ENCODE measurements at regions not wholly inside any gene's neighbourhood (a gene's known extent, or its start where the extent isn't known, plus 50 kb on each side); places are given as distances from the start of the nearest gene placed in this dataset.

DNA sequence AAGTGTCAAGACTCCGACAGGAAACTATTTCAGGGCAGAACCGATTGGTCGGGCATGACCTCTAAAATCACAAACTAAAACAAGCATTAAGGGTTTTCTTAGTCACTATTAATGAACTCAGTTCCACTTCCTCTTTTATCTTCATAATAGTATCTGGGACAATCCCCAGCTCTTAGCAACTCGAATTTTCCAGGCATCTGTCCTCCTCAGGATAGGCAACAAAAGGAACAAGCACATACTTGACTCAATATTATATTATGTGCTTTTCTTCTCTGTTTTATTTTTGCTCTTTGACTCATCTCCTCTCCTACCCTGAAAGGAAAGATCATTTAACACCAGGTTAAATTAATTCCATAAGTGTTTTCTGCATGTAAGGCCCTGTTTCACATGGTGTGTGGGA lies 638.3 kb upstream of the TBX3 start:
- no peak for DNase-seq (ENCODE audit: low read depth)
- no peak overlapping the region for H3K4me3 ChIP-seq (ENCODE audit: low read depth, low read length)
- TF ChIP-seq, protein P1, sequence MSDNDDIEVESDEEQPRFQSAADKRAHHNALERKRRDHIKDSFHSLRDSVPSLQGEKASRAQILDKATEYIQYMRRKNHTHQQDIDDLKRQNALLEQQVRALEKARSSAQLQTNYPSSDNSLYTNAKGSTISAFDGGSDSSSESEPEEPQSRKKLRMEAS (IDR thresholded peaks at IDR 0.05; ENCODE audit: low read depth, low read length): no peak
- TF ChIP-seq MYC (IDR thresholded peaks at IDR 0.05; ENCODE audit: low read depth, low read length) (no peak), POLR2A (IDR thresholded peaks at IDR 0.05; ENCODE audit: extremely low read depth, insufficient read length) (no peak)
- TF ChIP-seq, protein P2, sequence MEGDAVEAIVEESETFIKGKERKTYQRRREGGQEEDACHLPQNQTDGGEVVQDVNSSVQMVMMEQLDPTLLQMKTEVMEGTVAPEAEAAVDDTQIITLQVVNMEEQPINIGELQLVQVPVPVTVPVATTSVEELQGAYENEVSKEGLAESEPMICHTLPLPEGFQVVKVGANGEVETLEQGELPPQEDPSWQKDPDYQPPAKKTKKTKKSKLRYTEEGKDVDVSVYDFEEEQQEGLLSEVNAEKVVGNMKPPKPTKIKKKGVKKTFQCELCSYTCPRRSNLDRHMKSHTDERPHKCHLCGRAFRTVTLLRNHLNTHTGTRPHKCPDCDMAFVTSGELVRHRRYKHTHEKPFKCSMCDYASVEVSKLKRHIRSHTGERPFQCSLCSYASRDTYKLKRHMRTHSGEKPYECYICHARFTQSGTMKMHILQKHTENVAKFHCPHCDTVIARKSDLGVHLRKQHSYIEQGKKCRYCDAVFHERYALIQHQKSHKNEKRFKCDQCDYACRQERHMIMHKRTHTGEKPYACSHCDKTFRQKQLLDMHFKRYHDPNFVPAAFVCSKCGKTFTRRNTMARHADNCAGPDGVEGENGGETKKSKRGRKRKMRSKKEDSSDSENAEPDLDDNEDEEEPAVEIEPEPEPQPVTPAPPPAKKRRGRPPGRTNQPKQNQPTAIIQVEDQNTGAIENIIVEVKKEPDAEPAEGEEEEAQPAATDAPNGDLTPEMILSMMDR (IDR thresholded peaks at IDR 0.05; ENCODE audit: low read depth, low read length): no peak

GRCh38 chr12:115320967-115321366 lies 637.0 kb upstream of the TBX3 start:
- TF ChIP-seq, protein P2 (IDR thresholded peaks at IDR 0.05; ENCODE audit: low read depth, low read length): no peak
- TF ChIP-seq MYC (IDR thresholded peaks at IDR 0.05; ENCODE audit: low read depth, low read length) (no peak), POLR2A (IDR thresholded peaks at IDR 0.05; ENCODE audit: extremely low read depth, insufficient read length) (no peak)
- TF ChIP-seq, protein P1 (IDR thresholded peaks at IDR 0.05; ENCODE audit: low read depth, low read length): no peak
- no peak overlapping the region for H3K4me3 ChIP-seq (ENCODE audit: low read depth, low read length)
- DNase-seq (ENCODE audit: low read depth): no peak

- no peak overlapping the region for H3K4me3 ChIP-seq (ENCODE audit: low read depth, low read length)
- no peak for DNase-seq (ENCODE audit: low read depth)
- TF ChIP-seq, protein P1 (IDR thresholded peaks at IDR 0.05; ENCODE audit: low read depth, low read length): no peak
- TF ChIP-seq MYC (IDR thresholded peaks at IDR 0.05; ENCODE audit: low read depth, low read length) (no peak), POLR2A (IDR thresholded peaks at IDR 0.05; ENCODE audit: extremely low read depth, insufficient read length) (no peak)
- TF ChIP-seq, protein P2 (IDR thresholded peaks at IDR 0.05; ENCODE audit: low read depth, low read length): no peak
These were observed 636.5 kb upstream of the TBX3 start for GRCh38 chr12:115320451-115320850.

GRCh38 chr12:115319446-115320040 lies 635.6 kb upstream of the TBX3 start:
- no peak for DNase-seq (ENCODE audit: low read depth)
- TF ChIP-seq, protein P2 (IDR thresholded peaks at IDR 0.05; ENCODE audit: low read depth, low read length): no peak
- TF ChIP-seq POLR2A (IDR thresholded peaks at IDR 0.05; ENCODE audit: extremely low read depth, insufficient read length) (no peak), MYC (IDR thresholded peaks at IDR 0.05; ENCODE audit: low read depth, low read length) (no peak)
- TF ChIP-seq, protein P1 (IDR thresholded peaks at IDR 0.05; ENCODE audit: low read depth, low read length): no peak

DNA sequence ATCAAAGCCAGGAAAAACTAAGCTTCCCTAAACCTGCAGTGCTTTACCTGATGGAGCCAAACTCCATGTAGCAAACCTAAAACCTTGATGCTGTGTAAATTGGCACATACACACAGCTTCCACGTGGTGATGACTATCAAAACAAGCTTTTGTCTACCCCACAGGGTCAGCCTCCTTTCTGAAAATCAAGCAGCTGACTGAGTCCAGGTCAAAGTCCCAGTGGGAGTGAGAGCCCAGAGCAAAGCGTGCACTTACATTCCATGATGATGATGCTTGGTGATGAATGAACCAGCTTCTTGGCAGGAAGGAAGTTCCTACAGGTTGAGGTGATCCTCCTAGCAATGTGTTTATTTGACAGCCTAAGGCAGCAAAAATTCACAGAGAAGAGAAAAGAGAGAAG lies 630.0 kb upstream of the TBX3 start:
- TF ChIP-seq MYC (IDR thresholded peaks at IDR 0.05; ENCODE audit: low read depth, low read length) (no peak), POLR2A (IDR thresholded peaks at IDR 0.05; ENCODE audit: extremely low read depth, insufficient read length) (no peak)
- TF ChIP-seq, protein P1 (IDR thresholded peaks at IDR 0.05; ENCODE audit: low read depth, low read length): no peak
- TF ChIP-seq, protein P2 (IDR thresholded peaks at IDR 0.05; ENCODE audit: low read depth, low read length): no peak
- no peak for DNase-seq (ENCODE audit: low read depth)
- no peak overlapping the region for H3K4me3 ChIP-seq (ENCODE audit: low read depth, low read length)

More at GRCh38 chr12:115319446-115320040, 635.6 kb upstream of the TBX3 start:
- no peak overlapping the region for H3K4me3 ChIP-seq (ENCODE audit: low read depth, low read length)
